Right cardiac atrium (tissue), 5 donors: ENCODE measurements at regions not wholly inside any gene's neighbourhood (a gene's known extent, or its start where the extent isn't known, plus 50 kb on each side); places are given as distances from the start of the nearest gene placed in this dataset.

Experiments used
- ATAC-seq, 2 donors: fragments of 200-7000 bp; cut with Tn5 transposase; one replicate each; pipeline versions ENCODE4 v1.8.0 to v1.9.1; 2020; ENCODE audit warnings: moderate library complexity in 2 of 2, mild to moderate bottlenecking in 1 of 2
- DNase-seq, 3 donors: peaks; one replicate each; pipeline ENCODE4 v3.0.0-alpha.2; 2020
- H3K27ac ChIP-seq: one replicate; pipeline ENCODE4 v1.5.1; 2013; ENCODE audit warnings: mild to moderate bottlenecking, low read length, control low read depth, moderate library complexity
- H3K27me3 ChIP-seq: one replicate; pipeline ENCODE4 v1.6.1; 2013; ENCODE audit not compliant: control insufficient read depth, insufficient read depth
- H3K4me1 ChIP-seq: one replicate; pipeline ENCODE4 v1.6.1; 2013; ENCODE audit warnings: low read length; ENCODE audit not compliant: control insufficient read depth, insufficient read depth
- H3K4me3 ChIP-seq: one replicate; pipeline ENCODE4 v1.5.1; 2013; ENCODE audit warnings: low read length, control low read depth
- H3K9me3 ChIP-seq: one replicate; pipeline ENCODE4 v1.6.1; 2013; ENCODE audit warnings: low read length; ENCODE audit not compliant: control insufficient read depth
- WGBS: extraction: QIAGEN DNeasy Blood & Tissue Kit; methylation state at CpG from one replicate; pipeline ENCODE4 v1.1.7; 2013; 5-methylcytosine and 5-hydroxymethylcytosine counted together
- intact Hi-C, 4 donors: fragments of 100-400 bp; cut with DNase I; formaldehyde crosslinking; loops; one replicate each; pipeline versions ENCODE4 v1.11.0 to v1.14.0; 2022 to 2023
- donor health status: healthy with polysubstance abuse.
- donor health status: DM: no; HTN: yes; CAD: no.
- donor health status: DM: no; HTN: no; CAD: no.
- donor health status: DM: no; HTN: yes; CAD: no; lungs with severe emphysema.
- donor health status: DM: yes; HTN: yes; CAD: no.

DNA sequence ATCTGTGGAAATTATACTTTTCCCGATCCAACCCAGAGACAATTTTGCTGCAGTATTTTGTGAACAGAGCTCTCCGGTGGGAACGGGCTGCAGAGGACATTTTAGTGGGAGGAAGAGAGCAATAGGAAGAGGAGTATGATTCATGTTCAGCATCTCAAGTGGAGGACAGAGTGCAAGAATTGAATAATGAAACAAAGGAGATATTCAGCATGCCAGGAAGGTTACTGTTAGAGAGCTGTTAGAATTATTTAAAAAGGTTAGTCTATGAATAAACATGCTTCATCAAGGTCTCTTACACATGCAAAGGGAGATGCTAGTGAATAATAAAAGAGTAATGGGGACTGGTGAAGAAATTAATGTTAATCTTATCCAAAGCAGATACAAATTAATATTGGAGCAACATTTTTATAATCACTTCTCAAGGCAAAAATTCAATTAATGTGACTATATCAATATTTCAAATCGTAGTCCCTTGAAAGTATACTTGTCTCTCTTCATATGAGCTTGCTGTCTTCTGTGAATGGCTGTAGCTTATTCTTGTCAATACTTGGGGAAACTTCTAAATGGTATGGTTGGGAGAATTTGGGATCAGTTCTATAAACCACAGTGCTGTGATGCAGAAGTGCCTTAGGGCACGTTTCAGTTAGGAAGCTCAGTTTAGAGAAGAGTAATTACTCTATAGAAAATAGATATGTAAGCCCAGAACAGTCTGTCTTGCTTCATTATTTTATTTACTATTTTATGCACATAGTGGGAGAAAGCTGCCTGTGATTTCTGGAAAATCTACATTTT is 1165.8 kb downstream of the OLFM4 start:
- Histone ChIP-seq H3K9me3 (no peaks in the 10 kb centered on the region), H3K27ac (no peak overlapping the region), H3K4me3 (no peak overlapping the region), H3K27me3 (no peaks in the 10 kb centered on the region), H3K4me1 (no peaks in the 10 kb centered on the region)
- ATAC-seq: no peak
- no peak for DNase-seq
- 70% methylated on average over 5 of the region's 5 CpGs for WGBS
- intact Hi-C loops: no loop called here

DNA sequence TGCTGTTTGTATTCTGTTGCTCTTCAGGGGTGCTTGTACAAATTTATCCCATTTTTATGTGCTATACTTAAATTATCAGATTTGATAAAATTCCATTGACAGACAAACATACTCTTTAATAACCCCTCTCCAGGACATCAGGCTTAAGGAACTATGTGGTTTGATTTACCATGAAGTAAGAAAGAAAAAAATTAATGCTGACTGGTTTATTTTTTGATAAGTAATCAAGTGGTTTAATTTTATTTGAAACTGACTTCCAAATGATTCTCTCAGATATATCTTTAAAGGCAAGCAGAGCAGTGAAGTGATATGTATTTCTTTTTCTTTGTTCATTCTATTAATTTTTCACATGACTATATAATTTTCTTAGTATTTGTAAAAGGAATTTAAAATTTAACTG is 1168.1 kb downstream of the OLFM4 start:
- intact Hi-C loops: no loop called here
- H3K27ac ChIP-seq: no peak overlapping the region
- no peaks in the 10 kb centered on the region for H3K9me3 ChIP-seq
- no peaks in the 10 kb centered on the region for H3K4me1 ChIP-seq
- H3K4me3 ChIP-seq: no peak overlapping the region
- no peak for ATAC-seq
- no peak for DNase-seq
- H3K27me3 ChIP-seq: no peaks in the 10 kb centered on the region

DNA sequence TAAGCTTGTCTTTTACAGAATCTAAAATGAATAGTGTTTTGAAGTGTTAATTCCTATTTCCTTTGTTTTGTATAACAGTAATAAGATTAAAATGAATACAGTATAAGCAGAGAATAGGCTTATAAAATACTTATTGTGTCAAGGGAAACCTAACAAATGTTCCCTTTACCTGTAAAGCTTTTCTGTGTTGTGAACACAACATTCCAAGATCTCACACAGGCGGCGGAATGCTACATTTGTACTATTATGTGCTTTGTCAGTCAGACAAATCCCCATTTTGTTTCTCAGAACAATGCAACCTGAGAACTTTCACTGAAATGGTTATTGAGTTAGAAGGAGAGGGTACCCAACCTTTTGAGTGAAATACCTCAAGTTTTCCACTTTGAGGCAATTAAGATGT is 1170.3 kb downstream of the OLFM4 start:
- ATAC-seq: no peak
- no peaks in the 10 kb centered on the region for H3K9me3 ChIP-seq
- 93% methylated on average over 2 of the region's 2 CpGs for WGBS
- no peak for DNase-seq
- intact Hi-C loops: no loop called here
- no peaks in the 10 kb centered on the region for H3K4me1 ChIP-seq
- no peak overlapping the region for H3K27ac ChIP-seq
- no peak overlapping the region for H3K4me3 ChIP-seq
- no peaks in the 10 kb centered on the region for H3K27me3 ChIP-seq

DNA sequence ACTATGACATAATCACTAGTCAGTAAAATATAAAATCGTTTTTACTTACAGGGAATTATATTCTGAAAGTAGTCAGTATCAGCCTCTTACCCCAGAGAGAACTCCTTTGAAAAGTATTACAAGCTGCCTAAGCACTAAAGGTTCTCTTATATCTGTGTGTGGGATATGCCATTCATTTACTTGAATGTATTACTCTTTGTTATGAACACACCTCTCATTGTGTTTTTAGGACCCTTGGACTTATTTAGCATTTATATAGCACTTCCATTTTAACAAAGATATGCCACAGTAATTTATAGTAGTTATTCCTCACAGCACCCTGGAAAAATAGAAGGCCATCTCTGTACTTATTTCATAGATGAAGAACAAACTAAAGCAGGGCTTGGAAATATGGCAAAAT is 1178.0 kb downstream of the OLFM4 start:
- intact Hi-C loops: no loop called here
- 45% methylated on average over 1 of the region's 1 CpG for WGBS
- no peak for ATAC-seq
- no peak overlapping the region for H3K4me3 ChIP-seq
- no peaks in the 10 kb centered on the region for H3K9me3 ChIP-seq
- H3K27ac ChIP-seq: no peak overlapping the region
- no peak for DNase-seq
- no peaks in the 10 kb centered on the region for H3K4me1 ChIP-seq
- no peaks in the 10 kb centered on the region for H3K27me3 ChIP-seq

DNA sequence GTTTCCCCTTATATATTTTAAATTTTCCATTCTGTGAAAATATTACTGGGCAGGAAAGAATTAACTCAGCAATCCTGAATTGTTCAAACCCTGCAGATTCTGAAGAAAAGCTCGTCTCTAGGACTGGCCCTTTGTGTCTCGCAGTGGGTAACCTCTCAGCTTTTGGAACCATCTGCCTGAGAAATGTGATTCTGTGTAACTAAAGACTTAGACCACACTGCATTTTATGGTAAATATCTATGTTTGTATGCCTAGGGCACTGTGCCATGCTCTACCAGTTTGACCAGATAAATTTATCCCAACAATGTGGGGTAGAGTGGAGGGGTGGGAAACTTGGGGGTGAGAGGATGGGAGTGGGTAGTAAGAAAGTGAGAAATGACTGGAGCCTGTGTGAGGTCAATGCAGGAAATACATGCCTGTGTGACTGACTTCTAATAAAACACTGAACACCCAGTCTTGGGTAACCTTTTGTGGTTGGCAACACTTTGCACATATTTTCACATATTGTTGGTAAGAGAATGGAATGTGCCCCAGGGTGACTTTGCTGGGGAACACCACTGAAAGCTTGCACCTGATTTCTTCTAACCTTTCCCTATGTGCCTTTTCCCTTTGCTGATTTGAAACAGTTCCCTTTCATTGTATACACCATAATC is 1181.9 kb downstream of the OLFM4 start:
- intact Hi-C loops: no loop called here
- Histone ChIP-seq H3K4me3 (no peak overlapping the region), H3K27me3 (no peaks in the 10 kb centered on the region), H3K4me1 (no peaks in the 10 kb centered on the region), H3K9me3 (no peaks in the 10 kb centered on the region), H3K27ac (no peak overlapping the region)
- no peak for DNase-seq
- no peak for ATAC-seq
- 77% methylated on average over 2 of the region's 2 CpGs for WGBS

DNA sequence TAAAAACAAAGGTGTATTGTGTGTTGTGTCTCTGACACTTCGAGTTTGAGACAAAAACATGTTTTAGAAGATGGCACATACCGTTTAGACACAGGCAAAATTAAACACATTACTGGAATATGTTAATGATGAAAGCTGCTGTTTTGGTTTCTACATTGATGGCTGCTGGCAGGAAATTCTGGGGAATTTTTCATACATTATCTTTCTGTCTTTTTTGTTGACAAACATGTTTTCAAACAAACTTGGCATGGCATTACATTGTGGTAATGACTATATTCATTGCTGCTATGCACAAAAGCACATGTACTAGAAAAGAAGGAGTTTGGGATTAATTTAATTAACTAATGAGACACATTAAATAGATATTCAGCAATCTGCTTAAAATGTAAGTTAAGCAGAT is 1187.6 kb downstream of the OLFM4 start:
- no peak overlapping the region for H3K4me3 ChIP-seq
- ATAC-seq (no peak), DNase-seq (no peak)
- H3K4me1 ChIP-seq: no peaks in the 10 kb centered on the region
- 56% methylated on average over 2 of the region's 2 CpGs for WGBS
- intact Hi-C loops: no loop called here
- no peaks in the 10 kb centered on the region for H3K27me3 ChIP-seq
- no peak overlapping the region for H3K27ac ChIP-seq
- H3K9me3 ChIP-seq: no peaks in the 10 kb centered on the region

DNA sequence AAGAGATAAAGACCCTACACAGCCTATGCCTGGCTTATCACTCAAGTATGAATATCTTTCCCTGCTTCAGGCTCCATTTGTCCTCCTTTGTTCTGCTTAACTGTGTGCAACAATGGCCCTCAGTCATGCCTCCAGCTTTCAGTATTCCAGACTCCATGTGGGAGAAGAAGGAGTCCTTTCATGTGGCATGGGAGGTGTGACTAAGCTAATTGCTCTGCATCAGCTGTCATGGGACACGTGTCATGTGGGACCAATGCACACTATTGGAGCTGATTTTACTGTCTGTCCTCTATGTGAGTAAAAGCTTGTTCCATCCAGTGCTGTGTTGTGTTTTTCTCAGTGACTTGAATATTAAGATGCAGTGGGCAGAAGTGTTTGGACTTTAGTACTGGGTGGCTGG is 1198.3 kb downstream of the OLFM4 start:
- WGBS: 58% methylated on average over 1 of the region's 1 CpG
- Histone ChIP-seq H3K4me1 (no peaks in the 10 kb centered on the region), H3K4me3 (no peak overlapping the region), H3K27ac (no peak overlapping the region), H3K9me3 (no peaks in the 10 kb centered on the region), H3K27me3 (no peaks in the 10 kb centered on the region)
- intact Hi-C loops: no loop called here
- ATAC-seq (no peak), DNase-seq (no peak)

DNA sequence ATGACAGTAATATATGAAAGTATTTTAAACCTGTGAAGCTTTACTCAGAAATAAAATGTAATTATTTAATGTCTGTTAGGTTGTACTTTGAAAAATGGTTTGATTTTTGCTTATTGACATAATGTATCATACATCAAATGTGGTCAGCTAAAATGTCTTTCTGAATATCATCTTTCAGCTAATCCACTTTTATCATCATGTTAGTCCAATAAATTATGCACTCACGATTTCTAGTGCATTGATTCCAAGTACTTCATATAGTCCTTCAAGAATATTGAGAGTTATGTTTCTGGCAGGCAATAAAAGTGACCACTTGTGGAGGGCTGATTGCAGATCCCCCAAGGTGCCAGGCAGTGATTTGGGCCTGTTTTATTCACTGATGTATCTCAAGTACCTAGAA is 1204.1 kb downstream of the OLFM4 start:
- Histone ChIP-seq H3K27ac (no peak overlapping the region), H3K9me3 (no peaks in the 10 kb centered on the region), H3K27me3 (no peaks in the 10 kb centered on the region), H3K4me1 (no peaks in the 10 kb centered on the region), H3K4me3 (no peak overlapping the region)
- ATAC-seq (no peak), DNase-seq (no peak)
- WGBS: 55% methylated on average over 1 of the region's 1 CpG
- intact Hi-C loops: no loop called here

DNA sequence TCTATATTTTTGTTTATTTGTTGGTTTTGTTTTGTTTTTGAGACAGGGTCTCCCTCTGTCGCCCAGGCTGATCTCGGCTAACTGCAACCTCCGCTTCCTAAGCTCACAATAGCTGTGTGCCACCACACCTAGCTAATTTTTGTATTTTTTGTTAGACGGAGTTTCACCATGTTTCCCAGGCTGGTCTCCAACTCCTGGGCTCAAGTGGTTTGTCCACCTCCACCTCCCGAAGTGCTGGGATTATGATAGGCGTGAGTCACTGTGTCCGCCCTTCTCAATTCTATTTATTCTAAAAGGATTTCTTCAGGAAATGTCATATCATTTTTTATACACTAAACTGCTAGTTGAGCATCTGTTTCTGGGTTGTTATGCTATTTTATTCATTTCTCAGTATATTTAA is 1206.0 kb downstream of the OLFM4 start:
- no peak for ATAC-seq
- 87% methylated on average over 7 of the region's 7 CpGs for WGBS
- Histone ChIP-seq H3K27ac (no peak overlapping the region), H3K4me3 (no peak overlapping the region), H3K9me3 (no peaks in the 10 kb centered on the region), H3K4me1 (no peaks in the 10 kb centered on the region), H3K27me3 (no peaks in the 10 kb centered on the region)
- intact Hi-C loops: no loop called here
- DNase-seq: no peak

DNA sequence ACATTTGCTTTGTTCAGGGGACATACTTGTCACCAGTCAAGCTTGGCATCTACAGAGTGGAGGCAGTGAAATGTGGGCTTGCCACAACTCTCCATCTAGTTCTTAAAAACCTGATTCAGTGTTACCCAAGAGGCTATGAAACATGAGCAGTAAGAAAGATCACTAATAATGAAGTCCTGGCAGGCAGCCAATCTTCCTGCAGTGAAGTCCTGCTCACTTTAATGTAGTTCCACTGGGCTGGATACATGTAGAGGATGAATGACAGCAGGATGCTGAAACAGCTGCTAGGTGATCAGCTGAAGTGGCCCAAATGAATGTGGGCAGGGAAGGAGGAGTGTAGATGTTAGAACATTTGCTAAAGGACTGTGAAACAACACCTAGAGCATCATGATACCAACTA is 1213.1 kb downstream of the OLFM4 start:
- intact Hi-C loops: no loop called here
- DNase-seq (no peak), ATAC-seq (no peak)
- Histone ChIP-seq H3K4me1 (no peaks in the 10 kb centered on the region), H3K27ac (no peak overlapping the region), H3K4me3 (no peak overlapping the region), H3K27me3 (no peaks in the 10 kb centered on the region), H3K9me3 (no peaks in the 10 kb centered on the region)

DNA sequence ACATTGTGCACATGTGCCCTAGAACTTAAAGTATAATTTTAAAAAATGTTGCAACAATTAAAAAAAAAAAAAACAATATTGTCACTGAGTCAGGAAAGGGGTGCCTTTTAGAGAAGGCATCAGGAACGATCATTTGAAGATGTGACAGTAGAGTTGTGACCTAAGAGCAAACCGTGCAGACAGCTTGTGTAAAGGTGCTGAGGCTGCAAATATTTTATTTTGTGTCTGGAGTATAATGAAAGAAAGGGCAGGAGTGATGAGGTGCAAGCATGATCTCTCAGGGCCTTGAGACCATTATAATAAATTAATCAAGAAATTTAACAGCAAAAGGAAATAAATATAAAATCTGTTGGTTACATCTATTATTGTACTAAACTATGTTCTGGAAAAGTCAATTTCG is 1219.7 kb downstream of the OLFM4 start:
- no peak overlapping the region for H3K4me3 ChIP-seq
- no peaks in the 10 kb centered on the region for H3K4me1 ChIP-seq
- DNase-seq: no peak
- no peaks in the 10 kb centered on the region for H3K9me3 ChIP-seq
- intact Hi-C loops: no loop called here
- H3K27me3 ChIP-seq: no peaks in the 10 kb centered on the region
- no peak overlapping the region for H3K27ac ChIP-seq
- 64% methylated on average over 3 of the region's 3 CpGs for WGBS
- no peak for ATAC-seq

DNA sequence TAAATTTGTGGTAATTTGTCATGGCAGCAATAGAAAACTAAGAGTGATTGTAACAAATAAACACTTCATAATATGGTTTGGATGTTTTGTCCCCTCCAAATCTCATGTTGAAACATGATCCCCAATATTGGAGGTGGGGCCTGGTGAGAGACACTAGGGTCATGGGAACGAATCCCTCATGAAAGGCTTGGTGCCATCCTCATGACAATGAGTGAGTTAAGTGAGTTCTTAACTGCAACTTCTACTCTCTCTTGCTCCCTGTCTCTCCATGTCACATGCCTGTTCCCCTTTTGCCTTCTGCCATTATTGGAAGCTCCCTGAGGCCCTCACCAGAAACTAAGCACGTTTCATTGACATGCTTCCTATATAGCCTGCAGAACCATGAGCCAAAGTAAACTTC is 1233.2 kb downstream of the OLFM4 start:
- DNase-seq (no peak), ATAC-seq (no peak)
- 62% methylated on average over 2 of the region's 2 CpGs for WGBS
- intact Hi-C loops: no loop called here
- H3K9me3 ChIP-seq: no peaks in the 10 kb centered on the region
- no peak overlapping the region for H3K27ac ChIP-seq
- H3K27me3 ChIP-seq: no peaks in the 10 kb centered on the region
- H3K4me3 ChIP-seq: no peak overlapping the region
- no peaks in the 10 kb centered on the region for H3K4me1 ChIP-seq
